GM21529 (cell line): ENCODE measurements at regions not wholly inside any gene's neighbourhood (a gene's known extent, or its start where the extent isn't known, plus 50 kb on each side); places are given as distances from the start of the nearest gene placed in this dataset.
A peak's percentile ranks its signal among the peaks of the same experiment; 100 is the strongest.
"Not testable (repeated sequence)": the region's sequence is repeated elsewhere in the genome, so short reads cannot be mapped to it uniquely, and the experiment has no call there.

Experiments
- ATAC-seq: cut with Tn5 transposase; IDR thresholded peaks from one replicate; pipeline ENCODE4 v1.9.1; 2021; ENCODE audit not compliant: unreplicated experiment

DNA sequence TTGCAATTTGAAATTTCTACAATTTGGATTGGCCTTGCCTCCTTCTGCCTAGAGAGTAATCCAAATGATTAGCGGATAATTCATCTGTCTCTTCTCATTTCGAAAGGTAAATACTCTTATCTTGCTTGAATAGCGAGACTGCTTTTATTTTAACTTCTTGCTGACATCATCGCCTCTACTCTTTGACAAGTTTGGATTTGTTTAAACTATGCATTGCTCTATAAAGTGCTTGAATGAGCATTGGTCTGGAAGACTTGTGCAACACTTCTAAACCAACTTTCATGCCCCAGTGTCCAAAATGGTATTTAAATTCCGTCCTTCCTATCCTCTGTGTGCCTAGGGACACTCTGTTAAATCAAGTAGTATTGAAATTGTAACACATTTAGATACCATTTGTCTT lies 384.1 kb upstream of the SLC35B3 start:
- no peak for ATAC-seq

- ATAC-seq, result no peak
These were observed 379.2 kb upstream of the SLC35B3 start for GRCh38 chr6:8814440-8815000.

- no peak for ATAC-seq
These were observed 375.0 kb upstream of the SLC35B3 start for GRCh38 chr6:8810325-8810724.

- ATAC-seq, result no peak
These were observed 374.3 kb upstream of the SLC35B3 start for GRCh38 chr6:8809662-8810061.

DNA sequence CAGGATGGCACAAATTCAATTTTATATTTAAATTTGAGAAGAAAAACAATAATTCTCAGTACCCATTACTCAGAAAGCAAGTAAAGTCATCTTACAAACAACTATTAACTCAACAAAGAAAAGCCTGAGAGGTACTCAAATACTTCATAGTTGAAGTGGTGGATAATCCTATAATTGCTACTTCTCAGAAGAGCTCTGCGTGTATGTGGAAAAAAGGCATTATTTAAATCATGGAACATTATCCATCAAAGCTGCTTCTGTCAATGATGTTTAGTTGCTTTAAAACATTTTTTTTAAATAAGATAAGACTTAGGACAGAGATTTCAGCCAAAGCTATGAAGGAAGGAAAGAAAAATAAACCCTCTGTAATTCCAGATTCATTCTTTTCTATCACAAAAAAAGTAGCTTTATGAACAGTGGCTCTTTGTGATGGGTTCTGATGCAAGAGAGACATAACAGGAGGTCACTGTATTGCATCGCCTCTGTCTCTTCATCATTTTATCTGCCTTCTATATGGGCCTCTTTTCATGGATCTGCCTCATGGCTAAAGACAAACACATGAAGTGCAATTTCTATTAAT lies 367.9 kb upstream of the SLC35B3 start:
- no peak for ATAC-seq

DNA sequence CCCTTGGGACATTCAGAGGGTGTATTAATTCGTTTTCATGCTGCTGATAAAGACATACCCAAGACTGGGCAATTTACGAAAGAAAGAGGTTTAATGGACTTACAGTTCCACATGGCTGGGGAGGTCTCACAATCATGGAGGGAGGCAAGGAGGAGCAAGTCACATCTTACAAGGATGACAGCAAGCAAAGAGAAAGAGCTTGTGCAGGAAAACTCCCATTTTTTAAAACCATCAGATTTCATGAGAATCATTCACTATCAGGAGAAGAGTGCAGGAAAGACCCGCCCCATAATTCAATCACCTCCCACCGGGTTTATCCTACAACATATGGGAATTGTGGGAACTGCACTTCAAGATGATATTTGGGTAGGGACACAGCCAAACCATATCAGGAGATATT lies 367.1 kb upstream of the SLC35B3 start:
- not testable (repeated sequence) for ATAC-seq

DNA sequence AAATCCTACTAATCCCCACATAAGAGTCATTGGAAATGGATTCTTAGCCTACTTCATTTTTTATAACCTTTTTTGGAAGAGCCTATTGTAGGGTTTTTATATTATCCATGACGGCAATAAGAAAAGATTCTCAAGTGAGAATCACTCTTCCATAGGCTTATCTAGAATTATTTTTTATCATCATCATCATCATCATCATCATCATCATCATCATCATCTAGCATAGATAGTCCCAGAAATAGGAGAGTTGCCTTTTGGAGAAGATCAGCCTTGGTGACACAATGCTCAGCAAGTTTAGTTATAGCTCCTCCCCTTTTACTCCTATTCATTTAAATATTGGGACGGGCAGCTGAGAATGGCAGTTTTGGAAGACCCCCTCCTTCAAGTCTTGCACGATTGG lies 359.1 kb upstream of the SLC35B3 start:
- ATAC-seq, result no peak

- ATAC-seq, result no peak
These were observed 354.5 kb upstream of the SLC35B3 start for GRCh38 chr6:8789878-8790277.

GRCh38 chr6:8785223-8785622 lies 349.9 kb upstream of the SLC35B3 start:
- ATAC-seq, result no peak

- ATAC-seq, result no peak
These were observed 347.8 kb upstream of the SLC35B3 start for GRCh38 chr6:8783191-8783590.

DNA sequence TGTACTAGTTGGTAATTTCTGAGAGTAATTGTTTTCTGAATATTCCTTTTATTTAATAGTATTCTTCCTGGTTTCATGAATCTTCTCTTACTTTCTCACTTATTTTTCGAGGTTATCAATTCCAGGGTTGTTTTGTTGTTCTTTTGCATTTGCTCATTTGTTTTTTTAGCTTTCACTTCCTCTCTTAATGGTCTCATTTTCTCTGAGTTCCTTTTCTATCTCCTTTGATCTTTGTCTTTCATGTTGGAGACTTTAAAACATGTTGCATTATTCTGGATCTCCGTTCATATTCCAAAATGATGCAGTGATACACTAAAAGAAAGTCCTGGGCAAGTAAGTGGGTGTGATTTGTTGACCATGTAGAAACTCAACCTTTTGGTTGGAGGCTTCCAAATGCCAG lies 345.3 kb upstream of the SLC35B3 start:
- ATAC-seq, result no peak

- no peak for ATAC-seq
These were observed 329.4 kb upstream of the SLC35B3 start for GRCh38 chr6:8764733-8765132.

- no peak for ATAC-seq
These were observed 325.6 kb upstream of the SLC35B3 start for GRCh38 chr6:8760951-8761350.

DNA sequence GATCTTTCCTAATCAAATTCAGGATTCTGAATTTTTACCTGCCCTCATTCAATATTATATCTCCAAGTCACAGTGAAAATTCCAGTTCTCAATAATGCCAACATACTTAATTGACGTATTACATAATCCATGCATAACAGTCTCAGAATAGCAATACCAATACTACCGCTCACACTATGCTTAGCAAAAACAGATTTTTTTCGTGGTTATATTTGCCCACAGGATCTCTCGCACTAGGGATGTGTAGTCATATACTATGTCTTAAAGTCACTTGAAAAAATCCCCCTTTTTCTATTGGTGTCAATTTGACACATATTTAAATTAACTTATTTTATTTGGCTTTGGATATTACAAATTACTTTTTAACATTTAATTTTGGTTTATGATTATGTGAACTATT lies 323.1 kb upstream of the SLC35B3 start:
- no peak for ATAC-seq

GRCh38 chr6:8750627-8751026 lies 315.3 kb upstream of the SLC35B3 start:
- ATAC-seq, result no peak

DNA sequence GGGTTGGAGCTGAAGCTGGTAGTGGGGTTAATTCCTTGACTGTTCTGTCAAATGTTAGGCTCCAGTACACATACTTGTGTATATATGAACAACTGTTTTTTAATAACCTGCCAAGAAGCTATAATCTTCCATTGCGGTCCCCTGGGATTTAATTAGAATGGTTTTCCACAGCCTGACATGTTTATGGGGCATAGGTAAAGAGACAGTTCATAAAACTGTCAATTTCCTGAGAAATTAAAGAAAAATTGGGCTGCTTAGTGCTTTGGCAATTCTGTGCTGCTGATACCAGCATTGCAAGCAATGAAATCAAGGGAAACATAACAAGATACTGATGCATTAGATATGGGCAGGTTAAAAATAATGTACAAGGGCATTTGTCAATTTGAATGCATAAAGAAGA lies 314.1 kb upstream of the SLC35B3 start:
- no peak for ATAC-seq

DNA sequence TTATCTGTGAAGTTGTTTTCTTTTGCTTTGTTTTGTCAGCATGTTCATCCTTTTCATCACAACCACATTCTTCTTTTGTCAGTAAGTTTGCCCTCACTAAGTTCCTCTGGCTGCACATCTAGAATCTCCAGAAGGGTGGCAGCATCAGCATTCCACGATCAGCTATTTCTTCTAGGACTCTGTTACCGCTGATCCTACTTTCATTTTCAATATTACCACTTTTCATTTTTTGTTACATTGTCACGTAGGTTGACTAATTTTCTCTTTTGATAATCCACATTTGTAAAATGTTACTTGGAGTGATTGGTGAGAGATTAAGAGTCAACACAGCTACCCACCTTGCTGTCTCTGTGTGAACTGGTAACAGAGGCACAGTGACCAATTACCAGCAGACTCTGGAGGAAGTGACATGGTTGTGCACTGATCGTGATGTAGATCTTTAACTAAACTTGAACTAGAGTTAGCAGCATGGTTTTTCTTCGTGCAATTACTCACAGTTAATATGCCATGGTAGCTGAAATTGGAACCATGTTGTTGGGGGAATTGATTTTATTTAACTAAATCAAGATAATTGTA lies 307.9 kb upstream of the SLC35B3 start:
- peak; percentile 87 for ATAC-seq

DNA sequence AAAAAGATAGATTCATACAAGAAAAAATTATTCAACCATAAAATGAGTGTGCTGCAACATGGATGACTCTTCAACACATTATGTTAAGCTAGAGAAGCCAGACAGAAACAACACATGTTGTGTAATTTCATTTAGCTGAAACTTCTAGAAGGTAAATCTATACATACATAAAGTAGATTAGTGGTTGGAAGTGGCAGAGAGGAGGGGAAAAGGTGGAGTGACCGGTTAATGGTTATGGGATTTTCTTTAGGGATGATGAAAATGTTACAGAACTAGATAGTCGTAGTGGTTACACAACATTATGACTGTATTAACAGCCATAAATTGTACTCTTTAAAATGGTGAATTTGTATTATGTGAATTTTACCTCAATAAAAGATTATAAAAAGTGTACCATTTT lies 304.1 kb upstream of the SLC35B3 start:
- ATAC-seq, result no peak

- ATAC-seq, result no peak
These were observed 303.6 kb upstream of the SLC35B3 start for GRCh38 chr6:8738951-8739350.

GRCh38 chr6:8736156-8736895 lies 301.0 kb upstream of the SLC35B3 start:
- no peak for ATAC-seq

DNA sequence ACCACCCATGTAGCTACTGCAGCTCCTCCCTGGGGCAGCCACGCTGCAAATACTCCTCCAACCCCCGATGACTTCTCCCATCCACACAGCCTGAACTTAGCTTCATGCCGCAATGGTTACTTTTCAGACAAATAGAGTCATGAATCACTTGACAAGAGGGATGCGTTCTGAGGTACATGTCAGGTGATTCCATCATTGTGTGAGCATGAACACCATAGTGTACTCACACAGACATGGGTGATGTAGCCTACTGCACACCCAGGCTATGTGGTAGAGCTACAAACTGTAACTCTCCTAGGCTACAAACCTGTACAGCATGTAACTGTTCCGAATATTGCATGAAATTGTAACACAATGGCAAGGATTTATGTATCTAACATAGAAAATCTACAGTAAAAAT lies 298.5 kb upstream of the SLC35B3 start:
- ATAC-seq, result no peak

DNA sequence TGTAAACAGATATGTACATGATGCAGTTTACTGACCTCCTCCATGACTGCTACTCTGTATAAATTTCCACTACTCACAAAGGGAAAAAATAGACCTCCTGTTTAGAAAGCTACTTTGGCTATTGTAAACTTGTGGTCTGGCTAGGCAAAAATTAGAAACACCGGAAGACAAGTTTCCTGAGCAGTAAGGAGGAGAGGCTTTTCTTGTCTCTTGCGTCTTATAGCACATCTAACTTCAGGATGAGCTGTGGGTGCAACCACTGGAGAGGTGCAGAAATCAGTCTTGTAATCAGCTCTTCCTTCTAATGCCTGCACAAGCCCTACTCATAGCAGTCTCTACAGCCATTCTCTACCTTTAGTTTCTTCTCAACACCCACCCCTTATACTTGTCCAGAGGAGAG lies 296.5 kb upstream of the SLC35B3 start:
- peak; percentile 54 for ATAC-seq
